ENCODE measurements at regions not wholly inside any gene's neighbourhood (a gene's known extent, or its start where the extent isn't known, plus 50 kb on each side); places are given as distances from the start of the nearest gene placed in this dataset.

- Histone ChIP-seq H3K9ac (replicated peaks; ENCODE audit: extremely low read depth, insufficient read depth, low read length) (no peak overlapping the region), H4K20me1 (replicated peaks; ENCODE audit: control insufficient read depth, extremely low read depth, insufficient read depth, low read length) (no peaks in the 10 kb centered on the region), H3K4me3 (replicated peaks in 1 of 3; ENCODE audit: insufficient read depth in 1 of 3, low read depth in 1 of 3, low read length in 3 of 3) (no peak overlapping the region), H3K4me2 (ENCODE audit: insufficient read depth, low read length) (no peak overlapping the region), H3K27me3 (ENCODE audit: control insufficient read depth in 2 of 2, insufficient read depth in 2 of 2, low read length in 2 of 2) (no peaks in the 10 kb centered on the region), H3K27ac (ENCODE audit: insufficient read depth, low read depth, low read length) (no peak overlapping the region), H2AFZ (ENCODE audit: low read depth, low read length) (no peak overlapping the region), H3K36me3 (ENCODE audit: control insufficient read depth in 2 of 2, extremely low read depth in 1 of 2, insufficient read depth in 2 of 2, low read length in 2 of 2) (no peaks in the 10 kb centered on the region), H3K79me2 (ENCODE audit: control insufficient read depth, insufficient read depth, low read length) (no peaks in the 10 kb centered on the region), H3K4me1 (ENCODE audit: control insufficient read depth, extremely low read depth, insufficient read depth, low read length) (no peaks in the 10 kb centered on the region), H3K9me1 (replicated peaks; ENCODE audit: control insufficient read depth, extremely low read depth, insufficient read depth, low read length) (no peaks in the 10 kb centered on the region), H3K9me3 (replicated peaks; ENCODE audit: control insufficient read depth, insufficient read depth, low read length) (no peaks in the 10 kb centered on the region)
- TF ChIP-seq CTCF (IDR thresholded peaks at IDR 0.05; ENCODE audit: extremely low read depth in 1 of 2, insufficient read depth in 1 of 2, low read depth in 1 of 2, low read length in 2 of 2) (no peak), EZH2 (IDR thresholded peaks at IDR 0.05; ENCODE audit: borderline replicate concordance, low read depth, low read length, severe bottlenecking) (no peak), FOS (IDR thresholded peaks at IDR 0.05; ENCODE audit: borderline replicate concordance, insufficient read depth, low read length) (no peak), POLR2A (IDR thresholded peaks at IDR 0.05; ENCODE audit: low read depth, low read length) (no peak)
- POLR2A ChIA-PET, result no interaction called here
- CTCF ChIA-PET, result interaction anchor here (0.9 kb wide), 1 partner anchor 12 kb away, joined by 4 read pairs; no protein-coding TSS in a partner anchor
- FAIRE-seq (no peak), DNase-seq (ENCODE audit: low read depth, low spot score) (no peak)
- no TSS peak for BruUV-seq (replicated peaks)
- dilution Hi-C loops (cut with MboI; ENCODE audit: extremely low pct_ligation_motif_present, low sequenced_read_pairs), result no loop called here
- intact Hi-C loops (cut with micrococcal nuclease), result no loop called here
These were observed 130.7 kb upstream of the CELF2 start for GRCh38 chr10:10886861-10887531.

All from endothelial cell of umbilical vein (primary cell).